ENCODE measurements at regions not wholly inside any gene's neighbourhood (a gene's known extent, or its start where the extent isn't known, plus 50 kb on each side); places are given as distances from the start of the nearest gene placed in this dataset.

GRCh38 chr1:60162936-60163335, 89.4 kb upstream of the C1orf87 start:
- Histone ChIP-seq H3K4me1 (no peaks in the 10 kb centered on the region), H3K9me3 (no peaks in the 10 kb centered on the region), H3K27me3 (ENCODE audit: low read depth) (no peaks in the 10 kb centered on the region), H3K4me3 (no peak overlapping the region), H3K27ac (no peak overlapping the region), H3K36me3 (no peaks in the 10 kb centered on the region)
- ATAC-seq (no peak), DNase-seq (no peak)
- intact Hi-C loops (cut with DNase I) = no loop called here
- TF ChIP-seq CTCF (IDR thresholded peaks at IDR 0.05) = no peak

- H3K4me1 ChIP-seq = no peaks in the 10 kb centered on the region
- H3K27me3 ChIP-seq (ENCODE audit: low read depth) = no peaks in the 10 kb centered on the region
- DNase-seq = no peak
- no peaks in the 10 kb centered on the region for H3K36me3 ChIP-seq
- no peaks in the 10 kb centered on the region for H3K9me3 ChIP-seq
- TF ChIP-seq CTCF (IDR thresholded peaks at IDR 0.05) = no peak
- no peak overlapping the region for H3K4me3 ChIP-seq
- intact Hi-C loops (cut with DNase I) = no loop called here
- ATAC-seq = no peak
- H3K27ac ChIP-seq = no peak overlapping the region
Observed at GRCh38 chr1:60160141-60160540, 86.6 kb upstream of the C1orf87 start.

- TF ChIP-seq CTCF (IDR thresholded peaks at IDR 0.05) = no peak
- Histone ChIP-seq H3K27me3 (ENCODE audit: low read depth) (no peaks in the 10 kb centered on the region), H3K4me1 (no peaks in the 10 kb centered on the region), H3K4me3 (no peak overlapping the region), H3K27ac (no peak overlapping the region), H3K9me3 (no peaks in the 10 kb centered on the region), H3K36me3 (no peaks in the 10 kb centered on the region)
- DNase-seq (no peak), ATAC-seq (no peak)
- intact Hi-C loops (cut with DNase I) = no loop called here
Observed at GRCh38 chr1:60156371-60156770, 82.8 kb upstream of the C1orf87 start.

- Histone ChIP-seq H3K4me3 (no peak overlapping the region), H3K27ac (no peak overlapping the region), H3K27me3 (ENCODE audit: low read depth) (no peaks in the 10 kb centered on the region), H3K4me1 (no peaks in the 10 kb centered on the region), H3K9me3 (no peaks in the 10 kb centered on the region), H3K36me3 (no peaks in the 10 kb centered on the region)
- DNase-seq (no peak), ATAC-seq (no peak)
- intact Hi-C loops (cut with DNase I) = no loop called here
- TF ChIP-seq CTCF (IDR thresholded peaks at IDR 0.05) = no peak
Observed at GRCh38 chr1:60153961-60154360, 80.4 kb upstream of the C1orf87 start.

- H3K27ac ChIP-seq = no peak overlapping the region
- no peaks in the 10 kb centered on the region for H3K4me1 ChIP-seq
- ATAC-seq = no peak
- H3K4me3 ChIP-seq = no peak overlapping the region
- TF ChIP-seq CTCF (IDR thresholded peaks at IDR 0.05) = no peak
- intact Hi-C loops (cut with DNase I) = no loop called here
- no peaks in the 10 kb centered on the region for H3K36me3 ChIP-seq
- DNase-seq = no peak
- no peaks in the 10 kb centered on the region for H3K9me3 ChIP-seq
- no peaks in the 10 kb centered on the region for H3K27me3 ChIP-seq (ENCODE audit: low read depth)
Observed at GRCh38 chr1:60152891-60153290, 79.3 kb upstream of the C1orf87 start.

- Histone ChIP-seq H3K4me1 (no peaks in the 10 kb centered on the region), H3K27me3 (ENCODE audit: low read depth) (no peaks in the 10 kb centered on the region), H3K9me3 (no peaks in the 10 kb centered on the region), H3K4me3 (no peak overlapping the region), H3K36me3 (no peaks in the 10 kb centered on the region), H3K27ac (no peak overlapping the region)
- no peak for TF ChIP-seq CTCF (IDR thresholded peaks at IDR 0.05)
- no peak for DNase-seq
- no peak for ATAC-seq
- intact Hi-C loops (cut with DNase I) = no loop called here
Observed at GRCh38 chr1:60151311-60151710, 77.7 kb upstream of the C1orf87 start.
